CD14-positive monocyte (primary cell): ENCODE measurements at regions not wholly inside any gene's neighbourhood (a gene's known extent, or its start where the extent isn't known, plus 50 kb on each side); places are given as distances from the start of the nearest gene placed in this dataset.

Source experiments
- DNase-seq, 3 donors: peaks; one replicate each; pipeline ENCODE4 v3.0.0-alpha.2; 2011 to 2022
- H2AFZ ChIP-seq: 2 replicates; pipeline ENCODE4 v1.6.0; 2012; ENCODE audit warnings: mild to moderate bottlenecking, low read depth, low read length, inconsistent platforms; ENCODE audit not compliant: insufficient read depth, poor library complexity, severe bottlenecking
- H3K27ac ChIP-seq, 2 donors: 1 replicate in 1 of 2; 2 replicates in 1 of 2; pipeline ENCODE4 v1.5.1; 2012 to 2013; ENCODE audit warnings: low read length in 2 of 2, control low read depth in 1 of 2, inconsistent platforms in 1 of 2, low read depth in 1 of 2, mild to moderate bottlenecking in 1 of 2
- H3K27me3 ChIP-seq, 2 donors: one replicate each; pipeline versions ENCODE4 v1.6.0 to v1.6.1; 2011 to 2013; ENCODE audit warnings: low read length in 2 of 2; ENCODE audit not compliant: control insufficient read depth in 2 of 2, insufficient read depth in 2 of 2
- H3K36me3 ChIP-seq, 2 donors: replicated peaks in 1 of 2; 1 replicate in 1 of 2; 2 replicates in 1 of 2; pipeline versions ENCODE4 v1.5.1 to v1.6.1; 2012 to 2013; ENCODE audit warnings: low read length in 2 of 2, control low read depth in 1 of 2, inconsistent platforms in 1 of 2, mild to moderate bottlenecking in 1 of 2; ENCODE audit not compliant: insufficient read depth in 2 of 2, control insufficient read depth in 1 of 2
- H3K4me1 ChIP-seq, 2 donors: 1 replicate in 1 of 2; 2 replicates in 1 of 2; pipeline versions ENCODE4 v1.5.1 to v1.6.1; 2012 to 2013; ENCODE audit warnings: low read length in 2 of 2, control low read depth in 1 of 2, inconsistent platforms in 1 of 2, mild to moderate bottlenecking in 1 of 2, moderate library complexity in 1 of 2; ENCODE audit not compliant: insufficient read depth in 2 of 2, control insufficient read depth in 1 of 2
- H3K4me2 ChIP-seq: replicated peaks from 2 replicates; pipeline ENCODE3; 2012; ENCODE audit warnings: low read length, moderate library complexity, mild to moderate bottlenecking; ENCODE audit not compliant: poor library complexity, severe bottlenecking; ENCODE audit errors: extremely low read depth
- H3K4me3 ChIP-seq, 3 experiments: fragments of 200-600 bp in 1 of 3; sonication (generic) in 1 of 3; replicated peaks in 1 of 3; 1 replicate in 2 of 3; 2 replicates in 1 of 3; pipeline ENCODE4 v1.5.1; 2011 to 2013; ENCODE audit warnings: low read length in 3 of 3, mild to moderate bottlenecking in 3 of 3, control low read depth in 2 of 3, low read depth in 2 of 3, inconsistent platforms in 1 of 3, moderate library complexity in 1 of 3
- H3K79me2 ChIP-seq: 2 replicates; pipeline ENCODE4 v1.6.0; 2012; ENCODE audit warnings: mild to moderate bottlenecking, control low read depth, inconsistent platforms, low read length, moderate library complexity; ENCODE audit not compliant: insufficient read depth
- H3K9ac ChIP-seq: 2 replicates; pipeline ENCODE4 v1.6.0; 2017; ENCODE audit warnings: low read length, mild to moderate bottlenecking; ENCODE audit not compliant: insufficient read depth, poor library complexity, severe bottlenecking
- H3K9me3 ChIP-seq, 2 donors: replicated peaks in 1 of 2; 1 replicate in 1 of 2; 2 replicates in 1 of 2; pipeline versions ENCODE4 v1.5.1 to v1.6.1; 2012 to 2013; ENCODE audit warnings: low read length in 2 of 2, control low read depth in 1 of 2; ENCODE audit not compliant: control insufficient read depth in 1 of 2, insufficient read depth in 1 of 2
- H4K20me1 ChIP-seq: 2 replicates; pipeline ENCODE4 v1.6.0; 2012; ENCODE audit warnings: mild to moderate bottlenecking, low read length, control low read depth, moderate library complexity; ENCODE audit not compliant: insufficient read depth
- H3K27ac Mint-ChIP-seq, 7 donors: one replicate each; pipeline ENCODE4 v1.8.0; 2020; ENCODE audit warnings: mild to moderate bottlenecking in 7 of 7, mixed read lengths in 7 of 7, moderate library complexity in 6 of 7, inconsistent platforms in 2 of 7
- H3K27me3 Mint-ChIP-seq, 3 donors: one replicate each; pipeline ENCODE4 v1.8.0; 2021 to 2022; ENCODE audit warnings: low read depth in 3 of 3, mild to moderate bottlenecking in 3 of 3, mixed read lengths in 3 of 3, moderate library complexity in 3 of 3, inconsistent platforms in 1 of 3
- H3K36me3 Mint-ChIP-seq, 2 donors: one replicate each; pipeline ENCODE4 v1.8.0; 2020; ENCODE audit warnings: mixed read lengths in 2 of 2, inconsistent platforms in 1 of 2, mild to moderate bottlenecking in 1 of 2
- H3K4me1 Mint-ChIP-seq: one replicate; pipeline ENCODE4 v1.8.0; 2020; ENCODE audit warnings: mild to moderate bottlenecking, mixed read lengths
- H3K4me3 Mint-ChIP-seq, 2 donors: one replicate each; pipeline ENCODE4 v1.8.0; 2020; ENCODE audit warnings: mild to moderate bottlenecking in 2 of 2, mixed read lengths in 2 of 2, moderate library complexity in 1 of 2
- H3K9me3 Mint-ChIP-seq, 7 donors: one replicate each; pipeline ENCODE4 v1.8.0; 2020 to 2022; ENCODE audit warnings: mixed read lengths in 7 of 7, mild to moderate bottlenecking in 6 of 7, moderate library complexity in 6 of 7, inconsistent platforms in 2 of 7
- CTCF ChIP-seq: fragments of 200-600 bp; IDR thresholded peaks from one replicate; pipeline ENCODE4 v1.8.0; 2022; ENCODE audit warnings: antibody characterized with exemption, mild to moderate bottlenecking
- WGBS: methylation state at CpG from one replicate; pipeline ENCODE4 v1.1.5; 2013; ENCODE audit warnings: missing lambda C conversion rate; ENCODE audit not compliant: insufficient coverage; 5-methylcytosine and 5-hydroxymethylcytosine counted together
- intact Hi-C, 2 donors: fragments of 100-400 bp; cut with micrococcal nuclease; formaldehyde crosslinking; loops; one replicate each; pipeline versions ENCODE4 v1.15.0 to v1.15.1; 2023

- H3K9me3 Mint-ChIP-seq: peaks cover 0 to 2% (median 0%) of the 10 kb centered on the region in 7 donors
- Histone ChIP-seq H3K27ac (no peak overlapping the region), H3K4me1 (peaks cover 45 to 46% of the 10 kb centered on the region in 2 donors), H4K20me1 (no peaks in the 10 kb centered on the region), H3K9me3 (no peaks in the 10 kb centered on the region), H3K4me3 (no peak overlapping the region), H3K4me2 (no peak overlapping the region), H3K79me2 (no peaks in the 10 kb centered on the region), H3K9ac (no peak overlapping the region), H3K36me3 (no peaks in the 10 kb centered on the region), H2AFZ (no peak overlapping the region), H3K27me3 (no peaks in the 10 kb centered on the region)
- peaks cover 50% of the 10 kb centered on the region for H3K4me1 Mint-ChIP-seq
- peak overlapping the region in 3 of 7 donors; percentile 18 to 46 (median 24) for H3K27ac Mint-ChIP-seq
- peak overlapping the region in 1 of 2 donors; percentile 53 for H3K4me3 Mint-ChIP-seq
- H3K27me3 Mint-ChIP-seq: peaks cover 0 to 10% (median 2%) of the 10 kb centered on the region in 3 donors
- intact Hi-C loops: no loop called here
- no peaks in the 10 kb centered on the region for H3K36me3 Mint-ChIP-seq
- peak; percentile 9 to 27 (median 10) for DNase-seq
- TF ChIP-seq CTCF: no peak
- 66% methylated on average over 14 of the region's 16 CpGs for WGBS
Observed at GRCh38 chr17:73983621-73984400, 219.7 kb upstream of the RPL38 start.

GRCh38 chr17:73984941-73985340 is 218.5 kb upstream of the RPL38 start:
- Mint-ChIP-seq H3K4me1 (peaks cover 48% of the 10 kb centered on the region), H3K9me3 (peaks cover 0 to 2% (median 0%) of the 10 kb centered on the region in 7 donors), H3K27me3 (peaks cover 0 to 10% (median 2%) of the 10 kb centered on the region in 3 donors), H3K27ac (peak overlapping the region in 3 of 7 donors; percentile 6 to 76 (median 37)), H3K4me3 (peak overlapping the region in 1 of 2 donors; percentile 76), H3K36me3 (no peaks in the 10 kb centered on the region)
- Histone ChIP-seq H3K4me3 (no peak overlapping the region), H3K4me1 (peaks cover 43 to 45% of the 10 kb centered on the region in 2 donors), H3K4me2 (no peak overlapping the region), H3K36me3 (no peaks in the 10 kb centered on the region), H3K9ac (no peak overlapping the region), H3K79me2 (no peaks in the 10 kb centered on the region), H3K27ac (no peak overlapping the region), H2AFZ (no peak overlapping the region), H4K20me1 (no peaks in the 10 kb centered on the region), H3K9me3 (no peaks in the 10 kb centered on the region), H3K27me3 (no peaks in the 10 kb centered on the region)
- DNase-seq: no peak
- WGBS: 0% methylated on average over 3 of the region's 5 CpGs
- intact Hi-C loops: no loop called here
- no peak for TF ChIP-seq CTCF
